H9 (cell line): ENCODE measurements at regions not wholly inside any gene's neighbourhood (a gene's known extent, or its start where the extent isn't known, plus 50 kb on each side); places are given as distances from the start of the nearest gene placed in this dataset.

ENCODE experiments used
- DNase-seq: peaks from one replicate; pipeline ENCODE4 v3.0.0-alpha.2; 2017
- H2AFZ ChIP-seq: one replicate; pipeline ENCODE4 v1.6.1; 2013; ENCODE audit warnings: mild to moderate bottlenecking, low read length, control low read depth, moderate library complexity
- H2AK5ac ChIP-seq: 2 replicates; pipeline ENCODE4 v1.6.1; 2013; ENCODE audit warnings: low read length, control low read depth, mixed read lengths; ENCODE audit not compliant: insufficient read length
- H2BK120ac ChIP-seq: one replicate; pipeline ENCODE4 v1.6.1; 2013; ENCODE audit warnings: low read depth, mild to moderate bottlenecking, low read length, control low read depth, inconsistent platforms; ENCODE audit not compliant: poor library complexity, severe bottlenecking
- H2BK12ac ChIP-seq: 2 replicates; pipeline ENCODE4 v1.6.1; 2013; ENCODE audit warnings: low read length, control low read depth, mixed read lengths, low read depth; ENCODE audit not compliant: insufficient read length
- H2BK15ac ChIP-seq: 2 replicates; pipeline ENCODE4 v1.6.1; 2013; ENCODE audit warnings: low read depth, low read length, control low read depth
- H2BK20ac ChIP-seq: one replicate; pipeline ENCODE4 v1.6.1; 2013; ENCODE audit warnings: low read depth, mild to moderate bottlenecking, low read length, control low read depth, inconsistent platforms; ENCODE audit not compliant: poor library complexity, severe bottlenecking
- H2BK5ac ChIP-seq: 2 replicates; pipeline ENCODE4 v1.6.1; 2013; ENCODE audit warnings: low read length, control low read depth, mixed read lengths; ENCODE audit not compliant: insufficient read length
- H3K14ac ChIP-seq: 2 replicates; pipeline ENCODE4 v1.6.1; 2013; ENCODE audit warnings: low read length, control low read depth; ENCODE audit not compliant: insufficient read depth
- H3K18ac ChIP-seq: 2 replicates; pipeline ENCODE4 v1.6.1; 2013; ENCODE audit warnings: low read depth, mild to moderate bottlenecking, mixed read lengths, low read length, control low read depth; ENCODE audit not compliant: insufficient read length
- H3K23ac ChIP-seq: 2 replicates; pipeline ENCODE4 v1.6.1; 2013; ENCODE audit warnings: low read length, control low read depth, mixed read lengths, low read depth; ENCODE audit not compliant: insufficient read length
- H3K23me2 ChIP-seq: 2 replicates; pipeline ENCODE4 v1.6.1; 2013; ENCODE audit warnings: low read depth, mild to moderate bottlenecking, mixed read lengths, low read length, control low read depth; ENCODE audit not compliant: insufficient read length, poor library complexity, severe bottlenecking
- H3K27ac ChIP-seq: 2 replicates; pipeline ENCODE4 v1.5.1; 2013; ENCODE audit warnings: low read length, control low read depth, mixed read lengths, low read depth; ENCODE audit not compliant: insufficient read length
- H3K27me3 ChIP-seq: 2 replicates; pipeline ENCODE4 v1.6.1; 2013; ENCODE audit warnings: low read length, control low read depth, inconsistent platforms; ENCODE audit not compliant: insufficient read depth
- H3K4ac ChIP-seq: 2 replicates; pipeline ENCODE4 v1.6.1; 2013; ENCODE audit warnings: low read depth, mild to moderate bottlenecking, control low read depth, inconsistent platforms, low read length, moderate library complexity
- H3K4me1 ChIP-seq: 2 replicates; pipeline ENCODE4 v1.6.1; 2013; ENCODE audit warnings: low read length, control low read depth, inconsistent platforms; ENCODE audit not compliant: insufficient read depth
- H3K4me2 ChIP-seq: 2 replicates; pipeline ENCODE4 v1.6.1; 2013; ENCODE audit warnings: low read length, control low read depth, mixed read lengths; ENCODE audit not compliant: insufficient read length, insufficient read depth
- H3K56ac ChIP-seq: 2 replicates; pipeline ENCODE4 v1.6.1; 2013; ENCODE audit warnings: low read depth, mild to moderate bottlenecking, mixed read lengths, low read length, control low read depth; ENCODE audit not compliant: insufficient read length
- H3K79me1 ChIP-seq: 2 replicates; pipeline ENCODE4 v1.6.1; 2013; ENCODE audit warnings: low read depth, mild to moderate bottlenecking, moderate library complexity, low read length, control low read depth, inconsistent platforms; ENCODE audit not compliant: insufficient read depth, poor library complexity, severe bottlenecking
- H3K79me2 ChIP-seq: 2 replicates; pipeline ENCODE4 v1.6.1; 2013; ENCODE audit warnings: low read length, control low read depth, inconsistent platforms; ENCODE audit not compliant: insufficient read depth
- H3K9ac ChIP-seq: 2 replicates; pipeline ENCODE4 v1.6.1; 2013; ENCODE audit warnings: low read length, control low read depth, mixed read lengths; ENCODE audit not compliant: insufficient read length; ENCODE audit errors: extremely low read depth
- H3K9me3 ChIP-seq: one replicate; pipeline ENCODE4 v1.6.1; 2013; ENCODE audit warnings: low read depth, low read length, inconsistent platforms; ENCODE audit not compliant: control insufficient read depth
- H3T11ph ChIP-seq: one replicate; pipeline ENCODE4 v1.6.1; 2013; ENCODE audit warnings: mild to moderate bottlenecking, low read length, control low read depth, inconsistent platforms
- H4K20me1 ChIP-seq: one replicate; pipeline ENCODE4 v1.6.1; 2013; ENCODE audit not compliant: control insufficient read depth, insufficient read length, insufficient read depth
- H4K5ac ChIP-seq: 2 replicates; pipeline ENCODE4 v1.6.1; 2013; ENCODE audit warnings: low read depth, mild to moderate bottlenecking, mixed read lengths, low read length, control low read depth; ENCODE audit not compliant: insufficient read length
- H4K8ac ChIP-seq: replicated peaks from 2 replicates; pipeline ENCODE4 v1.6.1; 2013; ENCODE audit warnings: low read length, control low read depth, mixed read lengths, low read depth; ENCODE audit not compliant: insufficient read length
- H4K91ac ChIP-seq: 2 replicates; pipeline ENCODE4 v1.6.1; 2013; ENCODE audit warnings: low read depth, mild to moderate bottlenecking, moderate library complexity, mixed read lengths, low read length, control low read depth; ENCODE audit not compliant: insufficient read length
- H3K27ac Mint-ChIP-seq, 3 experiments: 2 replicates in 2 of 3; 3 replicates in 1 of 3; pipeline ENCODE4 v1.8.0; 2020 to 2021; ENCODE audit warnings: mixed read lengths in 3 of 3, mild to moderate bottlenecking in 1 of 3, moderate library complexity in 1 of 3
- H3K27me3 Mint-ChIP-seq: 2 replicates; pipeline ENCODE4 v1.8.0; 2021; ENCODE audit warnings: low read depth, mild to moderate bottlenecking, moderate library complexity, mixed read lengths
- H3K36me3 Mint-ChIP-seq, 3 experiments: 2 replicates in 2 of 3; 3 replicates in 1 of 3; pipeline ENCODE4 v1.8.0; 2020 to 2021; ENCODE audit warnings: low read depth in 3 of 3, mixed read lengths in 3 of 3; ENCODE audit not compliant: insufficient read depth in 1 of 3
- H3K4me1 Mint-ChIP-seq, 2 experiments: 2 replicates each; pipeline ENCODE4 v1.8.0; 2020; ENCODE audit warnings: mixed read lengths in 2 of 2
- H3K4me3 Mint-ChIP-seq, 2 experiments: 2 replicates in 1 of 2; 3 replicates in 1 of 2; pipeline ENCODE4 v1.8.0; 2020 to 2021; ENCODE audit warnings: mild to moderate bottlenecking in 2 of 2, mixed read lengths in 2 of 2, moderate library complexity in 1 of 2
- H3K9me3 Mint-ChIP-seq, 2 experiments: 2 replicates in 1 of 2; 3 replicates in 1 of 2; pipeline ENCODE4 v1.8.0; 2020; ENCODE audit warnings: mild to moderate bottlenecking in 2 of 2, mixed read lengths in 2 of 2, moderate library complexity in 1 of 2
- WGBS: extraction: QIAGEN DNeasy Blood & Tissue Kit; methylation state at CpG from one replicate; pipeline ENCODE4 v1.1.7; 2013; ENCODE audit warnings: missing lambda C conversion rate, low lambda C conversion rate, mixed read lengths; ENCODE audit not compliant: insufficient read length; ENCODE audit errors: extremely low coverage; 5-methylcytosine and 5-hydroxymethylcytosine counted together
- TF ChIP-seq, protein P1 (sequence below): fragments of 200-600 bp; sonication (generic); conservative IDR thresholded peaks from 3 replicates; pipeline ENCODE4 v1.8.0; 2021; ENCODE audit warnings: antibody characterized with exemption, mild to moderate bottlenecking

DNA sequence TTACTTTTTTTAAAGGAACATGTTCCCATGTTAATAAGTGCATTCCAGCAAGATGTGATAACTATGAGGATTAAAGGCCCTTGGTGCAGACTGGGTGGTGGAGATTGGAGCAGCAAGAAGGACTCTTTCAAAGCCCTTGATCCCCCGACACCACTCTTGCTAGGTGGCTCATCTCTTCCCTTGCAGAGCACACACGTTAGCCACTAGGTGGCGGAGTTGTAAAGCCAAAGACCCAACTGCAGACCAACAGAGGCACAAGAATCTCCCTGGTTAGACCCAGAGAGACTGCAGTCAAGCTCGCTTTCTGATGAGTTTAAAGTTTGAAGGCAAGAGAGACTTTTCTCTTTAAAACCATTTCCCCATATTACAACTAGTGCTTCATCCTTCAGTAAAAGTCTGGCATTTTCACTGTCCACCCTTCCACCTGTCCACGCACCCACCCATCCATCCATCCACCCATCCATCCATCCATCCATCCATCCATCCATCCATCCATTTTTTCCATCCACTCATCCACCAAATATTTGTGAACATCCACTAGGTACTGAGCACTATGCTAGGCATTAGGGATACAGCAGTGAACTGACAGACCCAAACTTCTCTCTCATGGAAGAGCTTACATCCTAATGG is 226.9 kb downstream of the MSX2 start:
- Histone ChIP-seq H3K9ac (no peak overlapping the region), H4K5ac (no peak overlapping the region), H3K4ac (no peak overlapping the region), H3K18ac (no peak overlapping the region), H2BK12ac (no peak overlapping the region), H3K23ac (no peak overlapping the region), H4K91ac (no peak overlapping the region), H2BK20ac (no peak overlapping the region), H3K14ac (no peak overlapping the region), H3K4me1 (no peaks in the 10 kb centered on the region), H3T11ph (no peak overlapping the region), H3K27me3 (no peaks in the 10 kb centered on the region), H4K20me1 (no peaks in the 10 kb centered on the region), H3K23me2 (no peaks in the 10 kb centered on the region), H3K9me3 (no peaks in the 10 kb centered on the region), H3K79me2 (no peaks in the 10 kb centered on the region), H2BK120ac (no peak overlapping the region), H3K4me2 (no peak overlapping the region), H2AK5ac (no peak overlapping the region), H3K27ac (no peak overlapping the region), H3K56ac (no peak overlapping the region), H3K79me1 (no peaks in the 10 kb centered on the region), H2BK15ac (no peak overlapping the region), H2AFZ (no peak overlapping the region), H2BK5ac (no peak overlapping the region), H4K8ac (no peak overlapping the region)
- peaks cover 12% of the 10 kb centered on the region for H3K27me3 Mint-ChIP-seq
- H3K36me3 Mint-ChIP-seq, result no peaks in the 10 kb centered on the region
- H3K27ac Mint-ChIP-seq, result no peak overlapping the region
- H3K4me3 Mint-ChIP-seq, result no peak overlapping the region
- H3K9me3 Mint-ChIP-seq, result no peaks in the 10 kb centered on the region; a peak in 1 of 5 replicates
- WGBS, result no CpG with 5 or more reads among the region's 5 CpGs
- TF ChIP-seq, protein P1, sequence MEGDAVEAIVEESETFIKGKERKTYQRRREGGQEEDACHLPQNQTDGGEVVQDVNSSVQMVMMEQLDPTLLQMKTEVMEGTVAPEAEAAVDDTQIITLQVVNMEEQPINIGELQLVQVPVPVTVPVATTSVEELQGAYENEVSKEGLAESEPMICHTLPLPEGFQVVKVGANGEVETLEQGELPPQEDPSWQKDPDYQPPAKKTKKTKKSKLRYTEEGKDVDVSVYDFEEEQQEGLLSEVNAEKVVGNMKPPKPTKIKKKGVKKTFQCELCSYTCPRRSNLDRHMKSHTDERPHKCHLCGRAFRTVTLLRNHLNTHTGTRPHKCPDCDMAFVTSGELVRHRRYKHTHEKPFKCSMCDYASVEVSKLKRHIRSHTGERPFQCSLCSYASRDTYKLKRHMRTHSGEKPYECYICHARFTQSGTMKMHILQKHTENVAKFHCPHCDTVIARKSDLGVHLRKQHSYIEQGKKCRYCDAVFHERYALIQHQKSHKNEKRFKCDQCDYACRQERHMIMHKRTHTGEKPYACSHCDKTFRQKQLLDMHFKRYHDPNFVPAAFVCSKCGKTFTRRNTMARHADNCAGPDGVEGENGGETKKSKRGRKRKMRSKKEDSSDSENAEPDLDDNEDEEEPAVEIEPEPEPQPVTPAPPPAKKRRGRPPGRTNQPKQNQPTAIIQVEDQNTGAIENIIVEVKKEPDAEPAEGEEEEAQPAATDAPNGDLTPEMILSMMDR, result peak; percentile 95
- no peaks in the 10 kb centered on the region for H3K4me1 Mint-ChIP-seq
- DNase-seq, result peak; percentile 77
